ENCODE measurements at regions not wholly inside any gene's neighbourhood (a gene's known extent, or its start where the extent isn't known, plus 50 kb on each side); places are given as distances from the start of the nearest gene placed in this dataset.

DNA sequence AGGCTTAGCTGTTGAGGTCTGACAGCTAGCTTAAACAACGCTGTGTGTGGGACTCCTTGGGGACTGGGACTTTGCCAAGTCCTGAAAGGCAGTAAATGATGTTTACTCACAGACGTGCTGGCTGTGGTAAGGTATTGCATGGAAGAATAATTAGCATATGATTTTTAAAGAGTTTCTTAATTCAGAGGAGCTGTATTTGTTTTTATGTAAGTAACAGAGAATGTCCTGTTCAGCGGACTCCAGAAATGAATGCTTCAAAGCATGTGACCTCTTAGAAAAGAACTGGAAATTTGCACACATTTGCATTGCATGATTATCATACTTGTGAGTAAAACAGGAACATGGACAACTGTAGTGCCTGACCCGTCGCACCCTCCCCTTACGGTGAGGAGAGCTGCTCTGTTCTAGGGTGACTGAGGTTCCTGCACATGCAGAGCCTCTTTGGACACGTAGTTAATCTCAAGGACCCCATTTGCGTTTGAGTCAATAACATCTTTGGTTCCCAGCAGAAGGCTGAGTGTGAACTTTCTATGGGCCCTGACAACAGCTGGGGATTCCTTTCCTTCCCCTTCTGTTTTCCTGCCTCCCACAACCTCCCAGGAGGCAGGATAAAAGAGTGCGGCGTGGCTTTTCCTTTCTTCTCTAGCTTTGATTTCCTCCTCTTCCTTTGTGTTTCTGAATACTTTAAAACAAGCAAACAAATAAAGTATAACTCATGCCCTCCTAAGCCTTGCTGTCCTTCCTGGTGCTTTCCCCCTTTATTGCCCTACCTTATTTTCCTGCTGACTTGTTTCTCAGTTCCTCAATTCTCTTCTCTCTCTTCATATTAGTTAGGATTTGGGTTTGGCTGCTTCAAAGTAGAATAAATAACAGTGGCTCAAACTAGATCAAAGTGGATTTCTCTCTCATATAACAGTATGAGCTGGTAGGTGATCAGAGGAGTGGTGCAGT lies 157.2 kb upstream of the CD180 start:
- no peak overlapping the region for H3K27ac ChIP-seq (ENCODE audit: poor library complexity, severe bottlenecking)
- no peak overlapping the region for H3K4me3 ChIP-seq (ENCODE audit: severe bottlenecking)
- H3K27me3 ChIP-seq (ENCODE audit: insufficient read depth, poor library complexity, severe bottlenecking), result no peaks in the 10 kb centered on the region
- TF ChIP-seq, protein P1, sequence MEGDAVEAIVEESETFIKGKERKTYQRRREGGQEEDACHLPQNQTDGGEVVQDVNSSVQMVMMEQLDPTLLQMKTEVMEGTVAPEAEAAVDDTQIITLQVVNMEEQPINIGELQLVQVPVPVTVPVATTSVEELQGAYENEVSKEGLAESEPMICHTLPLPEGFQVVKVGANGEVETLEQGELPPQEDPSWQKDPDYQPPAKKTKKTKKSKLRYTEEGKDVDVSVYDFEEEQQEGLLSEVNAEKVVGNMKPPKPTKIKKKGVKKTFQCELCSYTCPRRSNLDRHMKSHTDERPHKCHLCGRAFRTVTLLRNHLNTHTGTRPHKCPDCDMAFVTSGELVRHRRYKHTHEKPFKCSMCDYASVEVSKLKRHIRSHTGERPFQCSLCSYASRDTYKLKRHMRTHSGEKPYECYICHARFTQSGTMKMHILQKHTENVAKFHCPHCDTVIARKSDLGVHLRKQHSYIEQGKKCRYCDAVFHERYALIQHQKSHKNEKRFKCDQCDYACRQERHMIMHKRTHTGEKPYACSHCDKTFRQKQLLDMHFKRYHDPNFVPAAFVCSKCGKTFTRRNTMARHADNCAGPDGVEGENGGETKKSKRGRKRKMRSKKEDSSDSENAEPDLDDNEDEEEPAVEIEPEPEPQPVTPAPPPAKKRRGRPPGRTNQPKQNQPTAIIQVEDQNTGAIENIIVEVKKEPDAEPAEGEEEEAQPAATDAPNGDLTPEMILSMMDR (IDR thresholded peaks at IDR 0.05; ENCODE audit: poor library complexity, severe bottlenecking), result no peak
- H3K9me3 ChIP-seq (ENCODE audit: severe bottlenecking), result no peaks in the 10 kb centered on the region
- DNase-seq (ENCODE audit: low spot score) (no peak), ATAC-seq (ENCODE audit: low read depth) (no peak)
- no peaks in the 10 kb centered on the region for H3K4me1 ChIP-seq (ENCODE audit: insufficient read depth, poor library complexity, severe bottlenecking)
- no peaks in the 10 kb centered on the region for H3K36me3 ChIP-seq (ENCODE audit: low read depth)

DNA sequence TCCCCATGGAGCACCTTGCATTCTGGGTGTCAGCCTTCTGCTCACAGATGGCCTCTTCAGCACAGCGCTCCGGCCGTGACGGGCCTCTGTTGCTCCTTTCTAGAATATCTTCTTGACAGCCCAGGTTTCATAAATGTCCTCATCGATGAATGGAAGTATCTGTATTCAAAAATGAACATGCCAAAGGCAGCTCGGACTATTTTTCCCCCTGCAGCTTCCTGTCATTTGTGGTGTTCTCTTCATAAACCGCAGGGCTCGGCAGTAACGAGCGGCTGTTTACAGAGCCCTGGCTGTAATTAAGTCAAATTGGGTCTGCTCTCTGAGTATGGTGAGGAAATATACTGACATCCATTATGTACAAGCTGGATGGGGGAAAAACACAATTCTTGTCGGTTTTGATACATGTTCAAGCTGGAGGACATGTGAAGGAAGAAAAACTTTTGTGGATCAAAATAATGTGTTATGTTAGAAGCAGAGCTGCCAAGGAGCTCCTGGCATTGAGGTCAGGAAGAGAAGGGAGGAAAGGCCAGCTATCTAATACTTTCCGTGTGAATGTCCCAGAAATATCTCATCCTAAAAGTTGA lies 154.1 kb upstream of the CD180 start:
- H3K4me1 ChIP-seq (ENCODE audit: insufficient read depth, poor library complexity, severe bottlenecking), result peaks cover 6% of the 10 kb centered on the region
- TF ChIP-seq, protein P1 (IDR thresholded peaks at IDR 0.05; ENCODE audit: poor library complexity, severe bottlenecking), result no peak
- no peak overlapping the region for H3K27ac ChIP-seq (ENCODE audit: poor library complexity, severe bottlenecking)
- H3K4me3 ChIP-seq (ENCODE audit: severe bottlenecking), result no peak overlapping the region
- ATAC-seq (ENCODE audit: low read depth), result no peak
- H3K27me3 ChIP-seq (ENCODE audit: insufficient read depth, poor library complexity, severe bottlenecking), result no peaks in the 10 kb centered on the region
- peaks cover 3% of the 10 kb centered on the region for H3K9me3 ChIP-seq (ENCODE audit: severe bottlenecking)
- H3K36me3 ChIP-seq (ENCODE audit: low read depth), result no peaks in the 10 kb centered on the region
- DNase-seq (ENCODE audit: low spot score), result no peak

DNA sequence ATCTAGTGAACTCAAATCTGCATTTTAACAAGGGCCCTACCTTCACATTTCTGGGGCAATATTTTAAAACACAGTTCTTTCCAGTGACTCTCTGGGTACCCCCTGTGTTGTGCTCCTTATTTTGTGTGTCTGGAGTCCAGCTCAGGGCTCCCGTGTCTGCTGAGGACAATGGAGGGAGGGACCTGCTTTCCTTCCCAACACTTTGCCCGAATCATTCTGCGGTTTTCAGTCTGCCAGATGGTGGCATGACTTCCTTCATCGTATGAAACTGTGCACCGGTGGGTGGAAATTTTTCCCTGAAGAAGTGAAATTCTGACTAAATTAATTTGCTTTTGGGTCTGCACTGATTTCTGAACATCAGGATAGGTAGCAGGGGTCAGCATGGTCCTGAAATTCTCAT lies 153.6 kb upstream of the CD180 start:
- no peaks in the 10 kb centered on the region for H3K27me3 ChIP-seq (ENCODE audit: insufficient read depth, poor library complexity, severe bottlenecking)
- no peak for DNase-seq (ENCODE audit: low spot score)
- H3K36me3 ChIP-seq (ENCODE audit: low read depth), result no peaks in the 10 kb centered on the region
- H3K27ac ChIP-seq (ENCODE audit: poor library complexity, severe bottlenecking), result no peak overlapping the region
- H3K9me3 ChIP-seq (ENCODE audit: severe bottlenecking), result peaks cover 3% of the 10 kb centered on the region
- no peak overlapping the region for H3K4me3 ChIP-seq (ENCODE audit: severe bottlenecking)
- ATAC-seq (ENCODE audit: low read depth), result no peak
- TF ChIP-seq, protein P1 (IDR thresholded peaks at IDR 0.05; ENCODE audit: poor library complexity, severe bottlenecking), result no peak
- peaks cover 6% of the 10 kb centered on the region for H3K4me1 ChIP-seq (ENCODE audit: insufficient read depth, poor library complexity, severe bottlenecking)

DNA sequence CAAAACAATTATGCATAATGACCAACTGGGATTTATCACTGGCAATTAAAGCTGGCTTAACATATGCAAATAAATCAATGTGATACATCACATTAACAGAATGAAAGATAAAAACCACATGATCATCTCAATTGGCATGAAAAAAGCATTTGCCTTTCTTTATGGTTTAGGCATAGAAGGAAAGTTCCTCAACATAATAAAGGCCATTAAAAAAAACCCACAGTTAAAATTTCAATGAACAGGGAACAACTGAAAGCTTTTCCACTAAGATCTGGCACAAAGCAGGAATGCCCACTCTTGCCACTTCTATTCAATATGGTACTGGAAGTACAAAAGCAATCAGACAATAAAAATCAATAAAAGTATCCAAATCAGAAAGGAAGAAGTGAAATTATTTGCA lies 151.2 kb upstream of the CD180 start:
- no peak for DNase-seq (ENCODE audit: low spot score)
- H3K27ac ChIP-seq (ENCODE audit: poor library complexity, severe bottlenecking), result no peak overlapping the region
- H3K4me1 ChIP-seq (ENCODE audit: insufficient read depth, poor library complexity, severe bottlenecking), result peaks cover 6% of the 10 kb centered on the region
- H3K36me3 ChIP-seq (ENCODE audit: low read depth), result no peaks in the 10 kb centered on the region
- H3K27me3 ChIP-seq (ENCODE audit: insufficient read depth, poor library complexity, severe bottlenecking), result no peaks in the 10 kb centered on the region
- peaks cover 3% of the 10 kb centered on the region for H3K9me3 ChIP-seq (ENCODE audit: severe bottlenecking)
- ATAC-seq (ENCODE audit: low read depth), result no peak
- TF ChIP-seq, protein P1 (IDR thresholded peaks at IDR 0.05; ENCODE audit: poor library complexity, severe bottlenecking), result no peak
- no peak overlapping the region for H3K4me3 ChIP-seq (ENCODE audit: severe bottlenecking)

Data from RWPE2 (cell line).